MM.1S (cell line): ENCODE measurements at regions not wholly inside any gene's neighbourhood (a gene's known extent, or its start where the extent isn't known, plus 50 kb on each side); places are given as distances from the start of the nearest gene placed in this dataset.

ENCODE experiments used
- CTCF ChIP-seq: fragments of 300-600 bp; sonication (generic); IDR thresholded peaks from 2 replicates; pipeline ENCODE4 v1.5.1; 2016; ENCODE audit warnings: antibody characterized with exemption, low read length, mixed read lengths
- EZH2 ChIP-seq: fragments of 300-600 bp; sonication (generic); optimal IDR thresholded peaks from 2 replicates; pipeline ENCODE3; 2017; ENCODE audit warnings: low read depth, mild to moderate bottlenecking, antibody characterized with exemption, low read length, mixed read lengths
- EZH2phosphoT487 ChIP-seq: fragments of 300-600 bp; sonication (generic); IDR thresholded peaks from 2 replicates; pipeline ENCODE4 v1.6.1; 2018; ENCODE audit warnings: antibody characterized with exemption, low read length

GRCh38 chr9:108386859-108387384 is 468.9 kb downstream of the ACTL7B start:
- TF ChIP-seq CTCF (no peak), EZH2 (no peak), EZH2phosphoT487 (no peak)
